ENCODE measurements at regions not wholly inside any gene's neighbourhood (a gene's known extent, or its start where the extent isn't known, plus 50 kb on each side); places are given as distances from the start of the nearest gene placed in this dataset.
A peak's percentile ranks its signal among the peaks of the same experiment; 100 is the strongest.

GRCh38 chr3:117308756-117309155, 599.2 kb downstream of the TUSC7 start:
- no peak for DNase-seq

DNA sequence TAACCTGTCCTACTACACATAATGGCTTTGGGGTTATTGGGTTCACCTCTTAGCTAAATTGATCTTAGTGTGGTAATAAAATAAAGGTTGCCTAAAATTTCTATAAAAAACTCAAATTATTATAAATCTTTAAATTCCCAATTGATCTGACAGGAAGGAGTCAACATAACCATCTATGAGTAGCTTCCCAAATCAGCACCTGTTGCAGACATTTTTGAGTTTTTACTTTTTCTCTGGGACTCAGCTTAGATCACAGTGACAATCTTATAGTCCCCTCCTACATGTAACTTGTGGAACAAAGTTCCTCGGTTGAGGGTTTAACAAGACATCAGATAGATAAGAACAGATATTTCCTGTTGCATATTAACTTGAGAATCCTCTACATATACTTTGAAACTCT, 601.0 kb downstream of the TUSC7 start:
- DNase-seq, result no peak

DNA sequence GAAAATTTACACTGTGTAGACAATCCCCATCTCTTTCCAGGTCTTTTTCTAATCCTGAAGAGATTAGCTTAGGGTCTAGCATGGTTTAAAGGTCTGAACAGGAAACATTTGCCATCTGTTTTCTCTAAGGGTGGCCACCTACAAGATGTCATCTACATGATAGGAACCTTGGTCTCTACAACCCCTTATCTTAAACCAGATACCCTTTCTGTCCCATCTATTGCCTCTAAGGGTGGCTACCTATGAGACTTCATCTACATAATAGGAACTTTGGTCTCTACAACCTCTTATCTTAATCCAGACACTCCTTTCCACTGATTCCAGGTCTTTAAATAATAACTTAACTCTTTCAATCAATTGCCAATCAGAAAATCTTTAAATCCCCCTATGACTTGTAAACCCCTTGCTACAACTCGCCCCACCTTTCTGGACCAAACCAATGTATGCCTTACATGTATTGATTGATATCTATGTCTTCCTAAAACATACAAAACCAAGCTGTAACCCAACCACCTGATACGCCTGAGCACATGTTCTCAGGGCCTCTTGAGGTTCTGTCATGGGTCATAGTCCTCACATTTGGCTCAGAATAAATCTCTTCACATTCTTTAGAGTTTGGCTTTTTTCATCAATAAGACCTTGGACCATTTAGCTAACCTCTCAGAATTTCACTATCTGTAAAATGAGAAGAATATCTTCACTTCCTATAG, 605.0 kb downstream of the TUSC7 start:
- no peak for DNase-seq

GRCh38 chr3:117322866-117323265, 613.3 kb downstream of the TUSC7 start:
- no peak for DNase-seq

- DNase-seq, result no peak
Observed at GRCh38 chr3:117346901-117347300, 637.3 kb downstream of the TUSC7 start.

DNA sequence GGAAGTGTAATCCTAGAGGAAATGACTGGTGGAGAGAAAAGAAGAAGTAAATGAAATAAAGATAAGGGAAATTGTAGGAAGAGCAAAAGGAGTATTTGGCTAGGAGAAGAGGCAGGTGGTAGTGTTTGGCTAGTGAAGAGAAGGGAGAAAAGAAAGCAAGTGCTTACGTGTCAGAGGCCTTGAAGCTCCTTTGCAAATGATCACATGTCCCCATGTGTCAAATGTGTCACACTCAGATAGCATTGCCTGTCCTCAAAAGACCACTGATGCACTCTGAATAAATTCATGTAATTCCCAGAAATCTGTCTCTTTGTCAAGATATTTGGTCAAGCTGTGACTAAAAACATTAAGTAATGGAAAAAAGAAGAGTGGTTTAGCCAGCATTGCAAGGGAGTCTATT, 639.3 kb downstream of the TUSC7 start:
- no peak for DNase-seq

DNA sequence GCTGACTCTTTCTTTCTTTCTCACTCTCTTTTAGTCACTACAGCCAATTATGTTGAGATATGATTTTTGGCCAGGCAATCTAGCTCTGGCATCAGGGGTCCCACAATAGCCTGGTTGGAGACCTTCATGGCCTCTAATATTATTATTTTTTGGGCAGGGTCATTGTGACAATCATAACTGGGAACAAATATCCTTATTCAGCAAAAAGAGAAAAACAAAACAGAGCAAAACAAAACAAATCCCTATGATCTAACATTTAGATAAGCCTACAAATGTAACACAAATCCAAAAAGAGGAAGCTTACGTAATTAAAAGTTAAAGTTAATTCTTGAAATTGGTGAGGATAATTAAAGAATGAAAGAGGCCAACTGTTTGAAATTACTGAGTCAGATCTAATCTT, 640.0 kb downstream of the TUSC7 start:
- no peak for DNase-seq

GRCh38 chr3:117350371-117350770, 640.8 kb downstream of the TUSC7 start:
- DNase-seq, result no peak

DNA sequence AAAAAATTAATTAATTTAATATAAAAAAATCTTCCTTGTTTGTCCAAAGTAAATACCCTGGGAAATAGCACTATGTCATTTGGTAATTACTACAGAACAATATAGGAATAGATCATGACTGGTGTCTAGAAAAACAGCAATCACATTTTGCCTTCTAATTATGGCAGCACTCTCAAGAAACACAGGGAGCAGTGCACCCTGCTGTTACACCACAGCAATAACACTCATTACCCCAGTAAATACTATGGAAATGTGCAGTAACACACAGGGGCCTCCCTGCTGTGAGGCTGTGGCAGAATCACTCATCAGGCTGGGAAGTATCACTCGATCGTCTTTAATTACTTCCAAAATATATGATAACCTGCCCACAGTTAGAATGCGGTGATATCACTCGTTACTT, 646.0 kb downstream of the TUSC7 start:
- no peak for DNase-seq

- no peak for DNase-seq
Observed at GRCh38 chr3:117356091-117356705, 646.6 kb downstream of the TUSC7 start.

DNA sequence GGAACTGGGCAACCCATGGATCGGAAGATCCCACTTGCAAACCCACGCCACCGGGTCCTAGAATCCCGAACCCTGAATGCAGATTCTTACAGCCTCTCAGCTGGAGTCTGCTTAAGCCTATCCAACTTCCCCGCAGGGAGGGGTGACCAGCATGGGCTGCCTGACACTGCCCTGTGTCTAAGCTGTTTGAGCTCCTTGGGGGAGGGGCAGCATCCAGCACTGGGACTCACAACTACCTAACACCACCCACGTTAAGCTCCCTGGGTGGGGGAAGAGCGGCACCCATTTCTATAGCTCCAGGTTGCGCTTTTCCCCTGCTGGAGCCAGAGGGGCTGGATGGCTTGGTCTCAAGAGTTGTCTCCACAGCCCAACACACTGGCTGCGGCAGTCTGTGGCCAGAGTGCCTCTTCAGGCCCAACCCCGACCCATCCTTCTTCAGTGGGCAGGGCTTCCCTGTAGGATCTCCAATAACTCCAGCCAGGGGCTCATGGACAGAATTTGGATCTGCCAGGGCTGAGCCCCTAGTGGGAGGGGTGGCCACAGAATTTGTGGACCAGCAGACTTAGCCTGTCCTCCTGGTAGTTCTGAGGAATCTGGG, 649.2 kb downstream of the TUSC7 start:
- DNase-seq, result no peak

DNA sequence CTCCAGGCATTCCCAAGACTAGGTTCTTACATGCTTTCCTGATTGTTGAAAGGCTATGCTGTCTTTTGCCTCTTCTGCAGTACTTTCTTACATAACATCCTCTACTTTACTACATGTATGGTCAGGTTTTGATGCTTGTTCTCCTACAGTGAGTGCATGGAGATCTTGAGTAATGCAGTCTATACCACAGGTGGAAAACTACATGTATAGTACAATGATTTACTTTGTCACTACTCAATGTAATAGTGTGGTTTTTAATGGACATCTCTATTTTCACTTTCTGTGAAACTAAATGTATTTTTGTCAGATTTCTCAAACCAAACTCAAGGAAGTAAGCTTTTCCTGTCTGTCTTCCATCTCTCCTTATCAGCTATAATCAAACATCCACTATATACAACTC, 657.0 kb downstream of the TUSC7 start:
- DNase-seq, result no peak

GRCh38 chr3:117367861-117368260, 658.3 kb downstream of the TUSC7 start:
- DNase-seq, result no peak

- DNase-seq, result no peak
Observed at GRCh38 chr3:117380631-117381030, 671.1 kb downstream of the TUSC7 start.

GRCh38 chr3:117393119-117393518, 683.5 kb downstream of the TUSC7 start:
- no peak for DNase-seq

DNA sequence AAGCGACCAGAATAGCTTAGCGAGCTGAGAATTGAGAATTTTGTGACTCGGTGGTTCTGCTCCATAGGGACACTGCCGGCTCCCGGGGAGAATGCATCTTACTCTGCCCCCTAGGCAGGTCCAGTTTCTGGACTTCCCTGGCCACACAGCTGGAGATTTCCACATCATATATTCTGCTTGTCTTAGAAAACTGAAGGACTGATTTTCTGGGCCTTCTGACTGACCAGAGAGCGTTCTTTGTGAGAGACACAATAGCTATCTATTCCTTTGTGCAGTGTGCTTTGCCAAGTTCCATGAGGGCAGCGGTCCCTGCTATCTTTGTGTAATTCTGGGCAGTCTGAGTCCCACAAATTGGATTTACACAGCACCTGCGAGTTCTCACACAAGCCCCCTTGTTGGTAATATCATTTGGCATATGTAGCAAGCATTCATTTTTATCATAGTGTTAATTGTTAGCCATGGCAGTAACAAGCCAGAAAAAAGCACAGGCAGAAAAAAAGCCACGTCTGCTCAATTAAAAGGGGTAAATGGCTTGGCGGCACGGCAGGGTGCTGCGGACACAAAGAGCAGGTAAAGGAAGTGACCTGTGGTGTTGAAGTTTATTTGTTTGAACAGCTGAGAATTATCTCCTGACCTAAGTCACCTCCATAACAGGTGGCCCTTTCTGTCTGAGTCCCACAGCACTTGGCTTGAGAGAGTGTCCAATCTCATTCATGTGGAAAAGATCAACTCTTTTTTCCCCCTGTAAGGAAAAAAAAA, 688.7 kb downstream of the TUSC7 start:
- peak; percentile 61 for DNase-seq

DNA sequence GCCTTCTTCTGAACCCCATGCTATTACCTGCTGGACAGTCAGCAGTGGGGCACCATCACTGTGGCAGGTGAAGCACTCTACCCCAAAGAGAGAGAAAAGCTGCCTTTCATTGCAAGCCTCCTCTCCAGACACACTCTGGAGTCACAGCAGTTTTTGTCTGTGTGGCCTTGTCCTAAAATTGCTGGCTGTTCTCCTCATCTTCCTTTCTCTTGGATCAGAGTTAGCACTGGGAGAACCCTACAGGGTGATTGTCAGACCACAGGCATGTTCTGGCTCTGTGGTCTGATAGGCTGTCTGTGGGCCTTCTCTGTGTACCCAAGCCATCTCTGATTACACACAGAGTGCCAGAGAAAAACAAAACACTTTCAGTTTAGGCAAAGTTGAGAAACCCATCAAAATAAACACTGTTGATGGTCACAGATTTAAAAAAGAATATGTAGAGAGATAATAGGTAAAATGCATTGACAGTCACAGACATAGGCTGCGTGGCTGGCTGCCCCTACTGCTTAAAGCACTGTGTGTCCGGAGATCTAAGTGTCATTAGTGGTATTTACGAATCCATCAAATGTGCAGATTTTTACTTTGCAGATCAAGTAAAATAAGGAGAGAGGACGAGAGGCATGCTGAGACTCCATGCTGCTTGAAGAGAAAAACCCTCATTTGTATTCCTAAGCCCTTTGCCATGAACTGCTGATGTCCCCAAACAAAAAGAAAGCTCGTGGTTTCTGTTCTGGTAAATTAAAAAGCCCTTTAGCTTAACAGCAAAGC, 689.9 kb downstream of the TUSC7 start:
- peak; percentile 5 for DNase-seq

- DNase-seq, result no peak
Observed at GRCh38 chr3:117400303-117400702, 690.7 kb downstream of the TUSC7 start.

DNA sequence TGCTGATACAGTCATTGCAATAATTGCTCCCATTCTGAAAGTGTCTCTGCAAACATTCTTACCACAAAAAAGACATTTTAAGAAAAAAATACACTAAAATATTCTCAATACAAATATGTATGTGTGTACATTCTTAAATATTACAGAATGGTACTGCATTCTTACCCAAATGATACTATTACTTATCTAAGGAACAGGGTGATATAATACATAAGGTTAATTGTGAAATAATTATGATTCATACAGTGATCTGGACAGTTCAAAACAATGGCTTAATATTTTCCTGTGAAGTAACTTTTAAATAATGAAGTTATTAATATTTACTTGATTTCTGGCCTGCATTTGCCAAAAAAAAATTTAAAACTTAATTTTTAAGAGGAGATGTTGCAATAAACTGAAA, 694.6 kb downstream of the TUSC7 start:
- DNase-seq, result no peak

DNA sequence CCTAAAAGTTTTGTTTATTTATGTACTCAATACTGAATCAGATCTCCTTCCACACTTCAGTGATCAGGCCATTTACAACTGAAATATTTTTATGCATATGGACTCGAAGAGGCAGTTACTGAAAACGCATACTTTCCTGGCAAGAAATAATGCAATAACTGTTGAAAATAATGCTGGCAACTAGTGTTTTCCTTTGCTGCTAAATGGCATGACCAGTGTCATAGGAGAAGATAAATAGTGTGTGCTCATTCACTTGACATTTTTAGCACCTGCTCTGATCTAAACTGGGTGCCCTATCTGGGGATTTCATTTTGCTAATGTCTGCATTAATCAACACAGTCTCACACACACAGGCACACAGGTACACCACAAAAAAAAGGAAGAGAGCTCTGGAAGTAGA, 695.2 kb downstream of the TUSC7 start:
- DNase-seq, result no peak

DNA sequence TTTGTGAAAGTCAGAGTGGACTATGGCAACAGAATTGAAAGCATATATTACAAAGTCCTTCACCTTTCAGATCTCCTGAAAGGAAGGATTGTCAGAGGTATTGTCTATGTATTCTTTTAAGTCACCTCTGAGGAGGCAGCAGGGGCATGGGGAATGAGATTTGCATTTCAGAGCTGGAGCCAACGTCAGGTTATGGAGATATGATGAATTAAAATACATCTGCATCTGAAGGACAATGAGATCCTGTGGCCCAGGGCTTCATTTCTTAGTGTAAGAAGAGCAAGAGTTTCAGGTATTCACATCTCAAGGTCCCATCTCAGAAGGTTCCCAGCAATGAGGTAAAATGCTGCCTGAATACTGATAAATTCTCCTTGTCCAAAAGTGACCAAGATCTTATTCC, 695.8 kb downstream of the TUSC7 start:
- no peak for DNase-seq

- DNase-seq, result no peak
Observed at GRCh38 chr3:117407317-117407716, 697.7 kb downstream of the TUSC7 start.

GRCh38 chr3:117408811-117409210, 699.2 kb downstream of the TUSC7 start:
- DNase-seq, result no peak

All from occipital lobe (tissue), 1 donor.